ENCODE measurements at regions not wholly inside any gene's neighbourhood (a gene's known extent, or its start where the extent isn't known, plus 50 kb on each side); places are given as distances from the start of the nearest gene placed in this dataset.

- TF ChIP-seq CTCF (conservative IDR thresholded peaks at IDR 0.05) (no peak), ZFX (IDR thresholded peaks at IDR 0.05) (no peak)
- no peak overlapping the region for H3K27ac ChIP-seq
Measured at GRCh38 chr18:6598657-6599056, 130.9 kb upstream of the ARHGAP28 start.

DNA sequence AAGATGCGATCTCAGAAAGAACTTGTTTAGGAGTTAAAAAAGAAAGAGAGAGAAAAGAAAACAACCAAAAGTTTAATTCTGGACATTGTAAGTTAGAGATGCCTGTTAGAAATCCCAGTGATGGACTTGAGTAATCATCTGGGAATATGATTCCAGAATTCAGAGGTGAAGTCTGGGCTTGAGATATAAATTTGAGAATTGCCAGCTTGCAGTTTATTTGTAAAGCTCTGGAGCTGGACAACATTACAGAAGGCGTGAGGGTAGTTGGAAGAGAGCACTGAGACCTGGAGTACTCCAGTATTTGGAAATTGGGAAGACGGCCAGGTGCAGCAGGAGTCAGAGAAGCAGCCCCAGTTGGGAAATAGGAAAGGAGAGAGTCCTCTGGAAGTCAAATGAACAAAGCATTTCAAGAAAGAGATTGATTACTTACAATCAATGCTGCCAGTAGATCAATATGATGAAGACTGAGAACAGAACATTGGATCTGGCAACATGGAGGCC, 128.8 kb upstream of the ARHGAP28 start:
- H3K27ac ChIP-seq: no peak overlapping the region
- TF ChIP-seq ZFX (IDR thresholded peaks at IDR 0.05): no peak

- H3K27ac ChIP-seq: no peak overlapping the region
- TF ChIP-seq ZFX (IDR thresholded peaks at IDR 0.05): no peak
- no peak for TF ChIP-seq CTCF (conservative IDR thresholded peaks at IDR 0.05)
Measured at GRCh38 chr18:6601241-6601640, 128.3 kb upstream of the ARHGAP28 start.

DNA sequence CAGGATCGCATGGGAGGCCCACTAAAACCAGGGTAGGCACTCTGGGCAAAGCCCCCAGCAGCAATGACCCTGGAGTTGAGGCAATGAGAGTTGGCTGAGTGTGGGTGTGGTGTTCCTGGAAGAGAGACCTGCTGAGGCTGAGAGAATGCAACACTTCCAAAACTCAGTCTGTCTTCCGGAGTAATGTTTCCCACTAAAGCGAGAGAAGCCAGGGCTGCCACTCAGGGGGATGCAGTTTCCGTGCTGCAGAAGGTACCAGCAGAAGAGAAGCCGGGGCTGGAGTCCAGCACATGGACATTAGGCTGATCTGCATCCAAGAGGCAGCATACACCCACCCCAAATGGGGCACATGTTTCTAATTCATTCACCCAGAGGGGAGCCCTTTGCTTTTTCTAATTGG, 127.2 kb upstream of the ARHGAP28 start:
- no peak overlapping the region for H3K27ac ChIP-seq

GRCh38 chr18:6604573-6604941, 125.0 kb upstream of the ARHGAP28 start:
- TF ChIP-seq CTCF (conservative IDR thresholded peaks at IDR 0.05) (no peak), ZFX (IDR thresholded peaks at IDR 0.05) (no peak)
- no peak overlapping the region for H3K27ac ChIP-seq

More for the DNA sequence above, 127.2 kb upstream of the ARHGAP28 start:
- TF ChIP-seq ZFX (IDR thresholded peaks at IDR 0.05) (no peak), CTCF (conservative IDR thresholded peaks at IDR 0.05) (no peak)

DNA sequence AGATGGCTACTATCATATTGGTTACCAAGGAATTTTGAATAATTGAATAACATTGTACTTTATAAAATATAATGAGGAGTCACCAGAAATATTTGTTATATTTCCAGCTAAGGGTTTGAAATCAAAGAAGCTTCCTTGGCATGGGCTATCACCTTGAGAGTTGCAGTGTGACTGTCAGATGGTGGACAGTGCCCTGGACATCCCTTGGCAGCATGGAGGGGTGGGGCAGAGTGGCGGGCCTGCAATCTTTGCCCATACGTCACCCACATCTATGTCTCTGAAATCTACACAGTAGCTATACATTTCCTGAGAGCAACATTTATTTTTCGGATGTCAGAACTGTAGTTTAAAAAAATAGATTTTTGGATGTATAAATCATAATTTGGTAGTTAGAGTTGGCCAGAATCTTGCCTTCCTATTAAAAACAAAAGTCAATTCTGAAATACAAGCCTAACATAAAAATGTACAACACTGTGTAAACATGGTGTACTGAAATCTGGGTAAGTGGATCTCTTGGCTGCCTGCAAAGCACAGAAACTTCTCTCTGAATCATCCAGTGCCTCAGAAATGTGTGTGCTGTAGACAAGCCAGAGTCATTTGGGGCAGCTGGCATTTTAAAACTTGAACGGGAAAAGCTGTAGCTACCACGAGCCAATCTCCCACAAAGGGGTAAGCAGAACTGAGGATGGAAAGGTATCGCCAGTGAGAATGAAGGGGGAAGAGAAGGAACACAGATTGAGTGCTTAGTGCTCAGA, 124.2 kb upstream of the ARHGAP28 start:
- TF ChIP-seq ZFX (IDR thresholded peaks at IDR 0.05) (no peak), CTCF (conservative IDR thresholded peaks at IDR 0.05) (no peak)
- H3K27ac ChIP-seq: peak overlapping the region; percentile 27

DNA sequence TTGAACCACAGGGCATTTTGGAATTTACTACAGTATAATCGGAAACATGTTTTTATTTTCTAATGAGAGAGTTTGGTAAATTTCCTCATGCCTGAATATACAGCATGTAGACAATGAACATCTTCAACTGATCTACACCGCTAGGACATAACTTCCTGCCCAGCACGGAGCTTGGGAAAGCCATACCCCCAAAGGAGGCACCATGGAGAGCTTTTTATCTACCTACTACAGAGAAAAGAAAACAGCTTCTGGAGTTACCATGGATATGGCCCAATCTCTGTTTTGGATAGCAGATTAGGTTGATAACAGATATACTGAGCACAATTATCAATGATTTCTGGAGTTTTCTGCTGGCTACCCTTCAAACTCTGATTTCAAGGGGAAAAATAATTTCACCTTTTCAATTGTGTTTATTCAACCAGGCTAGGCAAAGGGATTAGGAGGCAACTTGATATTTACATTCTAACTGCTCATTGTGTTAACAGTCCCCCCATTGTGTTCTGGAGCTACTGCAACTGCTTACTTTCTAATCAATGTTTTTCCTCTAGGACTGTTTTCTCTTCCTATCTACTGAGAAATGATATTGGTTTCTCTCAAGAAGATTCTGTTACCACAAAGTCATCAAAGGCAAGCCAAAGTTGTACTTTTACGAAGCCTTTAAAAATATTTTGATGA, 123.0 kb upstream of the ARHGAP28 start:
- TF ChIP-seq ZFX (IDR thresholded peaks at IDR 0.05): no peak
- no peak for TF ChIP-seq CTCF (conservative IDR thresholded peaks at IDR 0.05)
- H3K27ac ChIP-seq: no peak overlapping the region
